H9 (cell line): ENCODE measurements at regions not wholly inside any gene's neighbourhood (a gene's known extent, or its start where the extent isn't known, plus 50 kb on each side); places are given as distances from the start of the nearest gene placed in this dataset.

Source experiments
- DNase-seq: peaks from one replicate; pipeline ENCODE4 v3.0.0-alpha.2; 2017
- H2AFZ ChIP-seq: one replicate; pipeline ENCODE4 v1.6.1; 2013; ENCODE audit warnings: mild to moderate bottlenecking, low read length, control low read depth, moderate library complexity
- H2AK5ac ChIP-seq: 2 replicates; pipeline ENCODE4 v1.6.1; 2013; ENCODE audit warnings: low read length, control low read depth, mixed read lengths; ENCODE audit not compliant: insufficient read length
- H2BK120ac ChIP-seq: one replicate; pipeline ENCODE4 v1.6.1; 2013; ENCODE audit warnings: low read depth, mild to moderate bottlenecking, low read length, control low read depth, inconsistent platforms; ENCODE audit not compliant: poor library complexity, severe bottlenecking
- H2BK12ac ChIP-seq: 2 replicates; pipeline ENCODE4 v1.6.1; 2013; ENCODE audit warnings: low read length, control low read depth, mixed read lengths, low read depth; ENCODE audit not compliant: insufficient read length
- H2BK15ac ChIP-seq: 2 replicates; pipeline ENCODE4 v1.6.1; 2013; ENCODE audit warnings: low read depth, low read length, control low read depth
- H2BK20ac ChIP-seq: one replicate; pipeline ENCODE4 v1.6.1; 2013; ENCODE audit warnings: low read depth, mild to moderate bottlenecking, low read length, control low read depth, inconsistent platforms; ENCODE audit not compliant: poor library complexity, severe bottlenecking
- H2BK5ac ChIP-seq: 2 replicates; pipeline ENCODE4 v1.6.1; 2013; ENCODE audit warnings: low read length, control low read depth, mixed read lengths; ENCODE audit not compliant: insufficient read length
- H3K14ac ChIP-seq: 2 replicates; pipeline ENCODE4 v1.6.1; 2013; ENCODE audit warnings: low read length, control low read depth; ENCODE audit not compliant: insufficient read depth
- H3K18ac ChIP-seq: 2 replicates; pipeline ENCODE4 v1.6.1; 2013; ENCODE audit warnings: low read depth, mild to moderate bottlenecking, mixed read lengths, low read length, control low read depth; ENCODE audit not compliant: insufficient read length
- H3K23ac ChIP-seq: 2 replicates; pipeline ENCODE4 v1.6.1; 2013; ENCODE audit warnings: low read length, control low read depth, mixed read lengths, low read depth; ENCODE audit not compliant: insufficient read length
- H3K23me2 ChIP-seq: 2 replicates; pipeline ENCODE4 v1.6.1; 2013; ENCODE audit warnings: low read depth, mild to moderate bottlenecking, mixed read lengths, low read length, control low read depth; ENCODE audit not compliant: insufficient read length, poor library complexity, severe bottlenecking
- H3K27ac ChIP-seq: 2 replicates; pipeline ENCODE4 v1.5.1; 2013; ENCODE audit warnings: low read length, control low read depth, mixed read lengths, low read depth; ENCODE audit not compliant: insufficient read length
- H3K27me3 ChIP-seq: 2 replicates; pipeline ENCODE4 v1.6.1; 2013; ENCODE audit warnings: low read length, control low read depth, inconsistent platforms; ENCODE audit not compliant: insufficient read depth
- H3K4ac ChIP-seq: 2 replicates; pipeline ENCODE4 v1.6.1; 2013; ENCODE audit warnings: low read depth, mild to moderate bottlenecking, control low read depth, inconsistent platforms, low read length, moderate library complexity
- H3K4me1 ChIP-seq: 2 replicates; pipeline ENCODE4 v1.6.1; 2013; ENCODE audit warnings: low read length, control low read depth, inconsistent platforms; ENCODE audit not compliant: insufficient read depth
- H3K4me2 ChIP-seq: 2 replicates; pipeline ENCODE4 v1.6.1; 2013; ENCODE audit warnings: low read length, control low read depth, mixed read lengths; ENCODE audit not compliant: insufficient read length, insufficient read depth
- H3K56ac ChIP-seq: 2 replicates; pipeline ENCODE4 v1.6.1; 2013; ENCODE audit warnings: low read depth, mild to moderate bottlenecking, mixed read lengths, low read length, control low read depth; ENCODE audit not compliant: insufficient read length
- H3K79me1 ChIP-seq: 2 replicates; pipeline ENCODE4 v1.6.1; 2013; ENCODE audit warnings: low read depth, mild to moderate bottlenecking, moderate library complexity, low read length, control low read depth, inconsistent platforms; ENCODE audit not compliant: insufficient read depth, poor library complexity, severe bottlenecking
- H3K79me2 ChIP-seq: 2 replicates; pipeline ENCODE4 v1.6.1; 2013; ENCODE audit warnings: low read length, control low read depth, inconsistent platforms; ENCODE audit not compliant: insufficient read depth
- H3K9ac ChIP-seq: 2 replicates; pipeline ENCODE4 v1.6.1; 2013; ENCODE audit warnings: low read length, control low read depth, mixed read lengths; ENCODE audit not compliant: insufficient read length; ENCODE audit errors: extremely low read depth
- H3K9me3 ChIP-seq: one replicate; pipeline ENCODE4 v1.6.1; 2013; ENCODE audit warnings: low read depth, low read length, inconsistent platforms; ENCODE audit not compliant: control insufficient read depth
- H3T11ph ChIP-seq: one replicate; pipeline ENCODE4 v1.6.1; 2013; ENCODE audit warnings: mild to moderate bottlenecking, low read length, control low read depth, inconsistent platforms
- H4K20me1 ChIP-seq: one replicate; pipeline ENCODE4 v1.6.1; 2013; ENCODE audit not compliant: control insufficient read depth, insufficient read length, insufficient read depth
- H4K5ac ChIP-seq: 2 replicates; pipeline ENCODE4 v1.6.1; 2013; ENCODE audit warnings: low read depth, mild to moderate bottlenecking, mixed read lengths, low read length, control low read depth; ENCODE audit not compliant: insufficient read length
- H4K8ac ChIP-seq: replicated peaks from 2 replicates; pipeline ENCODE4 v1.6.1; 2013; ENCODE audit warnings: low read length, control low read depth, mixed read lengths, low read depth; ENCODE audit not compliant: insufficient read length
- H4K91ac ChIP-seq: 2 replicates; pipeline ENCODE4 v1.6.1; 2013; ENCODE audit warnings: low read depth, mild to moderate bottlenecking, moderate library complexity, mixed read lengths, low read length, control low read depth; ENCODE audit not compliant: insufficient read length
- H3K27ac Mint-ChIP-seq, 3 experiments: 2 replicates in 2 of 3; 3 replicates in 1 of 3; pipeline ENCODE4 v1.8.0; 2020 to 2021; ENCODE audit warnings: mixed read lengths in 3 of 3, mild to moderate bottlenecking in 1 of 3, moderate library complexity in 1 of 3
- H3K27me3 Mint-ChIP-seq: 2 replicates; pipeline ENCODE4 v1.8.0; 2021; ENCODE audit warnings: low read depth, mild to moderate bottlenecking, moderate library complexity, mixed read lengths
- H3K36me3 Mint-ChIP-seq, 3 experiments: 2 replicates in 2 of 3; 3 replicates in 1 of 3; pipeline ENCODE4 v1.8.0; 2020 to 2021; ENCODE audit warnings: low read depth in 3 of 3, mixed read lengths in 3 of 3; ENCODE audit not compliant: insufficient read depth in 1 of 3
- H3K4me1 Mint-ChIP-seq, 2 experiments: 2 replicates each; pipeline ENCODE4 v1.8.0; 2020; ENCODE audit warnings: mixed read lengths in 2 of 2
- H3K4me3 Mint-ChIP-seq, 2 experiments: 2 replicates in 1 of 2; 3 replicates in 1 of 2; pipeline ENCODE4 v1.8.0; 2020 to 2021; ENCODE audit warnings: mild to moderate bottlenecking in 2 of 2, mixed read lengths in 2 of 2, moderate library complexity in 1 of 2
- H3K9me3 Mint-ChIP-seq, 2 experiments: 2 replicates in 1 of 2; 3 replicates in 1 of 2; pipeline ENCODE4 v1.8.0; 2020; ENCODE audit warnings: mild to moderate bottlenecking in 2 of 2, mixed read lengths in 2 of 2, moderate library complexity in 1 of 2
- CTCF ChIP-seq: fragments of 200-600 bp; sonication (generic); conservative IDR thresholded peaks from 3 replicates; pipeline ENCODE4 v1.8.0; 2021; ENCODE audit warnings: antibody characterized with exemption, mild to moderate bottlenecking
- WGBS: extraction: QIAGEN DNeasy Blood & Tissue Kit; methylation state at CpG from one replicate; pipeline ENCODE4 v1.1.7; 2013; ENCODE audit warnings: missing lambda C conversion rate, low lambda C conversion rate, mixed read lengths; ENCODE audit not compliant: insufficient read length; ENCODE audit errors: extremely low coverage; 5-methylcytosine and 5-hydroxymethylcytosine counted together

- no peak overlapping the region for H2BK12ac ChIP-seq
- H3K79me2 ChIP-seq = no peaks in the 10 kb centered on the region
- no peak overlapping the region for H3K4me2 ChIP-seq
- H3K4me3 Mint-ChIP-seq = no peak overlapping the region
- no peak overlapping the region for H2BK120ac ChIP-seq
- no peak overlapping the region for H3K23ac ChIP-seq
- H2BK20ac ChIP-seq = no peak overlapping the region
- no peaks in the 10 kb centered on the region for H3K23me2 ChIP-seq
- H3K27ac Mint-ChIP-seq = no peak overlapping the region; a peak in 1 of 7 replicates
- no peaks in the 10 kb centered on the region; the same call in 1 of the 2 replicates for H3K27me3 Mint-ChIP-seq
- H3K9ac ChIP-seq = no peak overlapping the region
- H3K79me1 ChIP-seq = no peaks in the 10 kb centered on the region
- WGBS = no CpG with 5 or more reads among the region's 9 CpGs
- H3K56ac ChIP-seq = no peak overlapping the region
- no peak overlapping the region for H3T11ph ChIP-seq
- no peak overlapping the region for H2AK5ac ChIP-seq
- H3K4me1 Mint-ChIP-seq = peaks cover 6 to 11% of the 10 kb centered on the region in 2 experiments
- H3K14ac ChIP-seq = no peak overlapping the region
- H4K20me1 ChIP-seq = no peaks in the 10 kb centered on the region
- H3K27ac ChIP-seq = no peak overlapping the region
- H3K4ac ChIP-seq = no peak overlapping the region
- no peak overlapping the region for H4K8ac ChIP-seq
- no peaks in the 10 kb centered on the region for H3K4me1 ChIP-seq
- H2BK15ac ChIP-seq = no peak overlapping the region
- no peak for TF ChIP-seq CTCF
- no peaks in the 10 kb centered on the region for H3K9me3 Mint-ChIP-seq
- no peak overlapping the region for H2AFZ ChIP-seq
- H2BK5ac ChIP-seq = no peak overlapping the region
- H3K27me3 ChIP-seq = no peaks in the 10 kb centered on the region
- no peaks in the 10 kb centered on the region for H3K36me3 Mint-ChIP-seq
- no peaks in the 10 kb centered on the region for H3K9me3 ChIP-seq
- H4K91ac ChIP-seq = no peak overlapping the region
- H3K18ac ChIP-seq = no peak overlapping the region
- H4K5ac ChIP-seq = no peak overlapping the region
- no peak for DNase-seq
Measured at GRCh38 chr2:42846932-42847595, 54.7 kb upstream of the HAAO start.
